ENCODE measurements at regions not wholly inside any gene's neighbourhood (a gene's known extent, or its start where the extent isn't known, plus 50 kb on each side); places are given as distances from the start of the nearest gene placed in this dataset.

GRCh38 chr7:155893664-155894063 lies 81.4 kb upstream of the SHH start:
- no peak for TF ChIP-seq CTCF (conservative IDR thresholded peaks at IDR 0.05 in 1 of 2, IDR thresholded peaks at IDR 0.05 in 1 of 2; ENCODE audit: low read depth in 1 of 2, low read length in 2 of 2)
- no peak for TF ChIP-seq EZH2 (IDR thresholded peaks at IDR 0.05; ENCODE audit: low read length, missing control alignments)
